Keratinocyte (primary cell): ENCODE measurements at regions not wholly inside any gene's neighbourhood (a gene's known extent, or its start where the extent isn't known, plus 50 kb on each side); places are given as distances from the start of the nearest gene placed in this dataset.

ENCODE experiments used
- DNase-seq: peaks from one replicate; pipeline ENCODE4 v3.0.0-alpha.2; 2011; ENCODE audit warnings: low read depth, missing footprints, low spot score
- FAIRE-seq: peaks from 2 replicates; lab custom pipeline; 2011; peaks lifted over from hg19 to GRCh38; lab: Jason Lieb, UNC
- H2AFZ ChIP-seq: 2 replicates; pipeline ENCODE4 v1.6.0; 2012; ENCODE audit warnings: low read length, control low read depth, inconsistent platforms; ENCODE audit not compliant: control insufficient read depth
- H3K27ac ChIP-seq: 2 replicates; pipeline ENCODE4 v1.5.1; 2011; ENCODE audit warnings: low read length; ENCODE audit not compliant: control insufficient read depth, insufficient read depth
- H3K27me3 ChIP-seq: 3 replicates; pipeline ENCODE4 v1.6.0; 2011; ENCODE audit warnings: low read length; ENCODE audit not compliant: control insufficient read depth, insufficient read depth; ENCODE audit errors: extremely low read depth
- H3K36me3 ChIP-seq, 2 experiments: 2 replicates in 1 of 2; 3 replicates in 1 of 2; pipeline ENCODE4 v1.5.1; 2011; ENCODE audit warnings: low read length in 2 of 2, mild to moderate bottlenecking in 1 of 2; ENCODE audit not compliant: control insufficient read depth in 2 of 2, insufficient read depth in 2 of 2; ENCODE audit errors: extremely low read depth in 1 of 2
- H3K4me1 ChIP-seq: 3 replicates; pipeline ENCODE4 v1.5.1; 2011; ENCODE audit warnings: low read length; ENCODE audit not compliant: control insufficient read depth, insufficient read depth; ENCODE audit errors: extremely low read depth
- H3K4me2 ChIP-seq: 3 replicates; pipeline ENCODE4 v1.6.0; 2011; ENCODE audit warnings: low read depth, low read length; ENCODE audit not compliant: control insufficient read depth, insufficient read depth; ENCODE audit errors: extremely low read depth
- H3K4me3 ChIP-seq, 3 experiments: fragments of 200-600 bp in 1 of 3; sonication (generic) in 1 of 3; 2 replicates in 2 of 3; 3 replicates in 1 of 3; pipeline ENCODE4 v1.5.1; 2011 to 2016; ENCODE audit warnings: low read length in 3 of 3, mild to moderate bottlenecking in 3 of 3, control low read depth in 2 of 3, inconsistent platforms in 1 of 3, low read depth in 1 of 3, mixed read lengths in 1 of 3, mixed run types in 1 of 3, moderate library complexity in 1 of 3; ENCODE audit not compliant: control insufficient read depth in 2 of 3, insufficient read depth in 2 of 3; ENCODE audit errors: extremely low read depth in 1 of 3
- H3K79me2 ChIP-seq: 2 replicates; pipeline ENCODE4 v1.6.0; 2012; ENCODE audit warnings: low read length; ENCODE audit not compliant: control insufficient read depth, insufficient read depth
- H3K9ac ChIP-seq: 3 replicates; pipeline ENCODE4 v1.6.0; 2011; ENCODE audit warnings: low read length; ENCODE audit not compliant: control insufficient read depth, insufficient read depth; ENCODE audit errors: extremely low read depth
- H3K9me1 ChIP-seq: 3 replicates; pipeline ENCODE4 v1.6.0; 2011; ENCODE audit warnings: low read length; ENCODE audit not compliant: control insufficient read depth, insufficient read depth; ENCODE audit errors: extremely low read depth
- H3K9me3 ChIP-seq: 2 replicates; pipeline ENCODE4 v1.5.1; 2012; ENCODE audit warnings: low read depth, low read length; ENCODE audit not compliant: control insufficient read depth
- H4K20me1 ChIP-seq: 3 replicates; pipeline ENCODE4 v1.6.0; 2011; ENCODE audit warnings: low read length; ENCODE audit not compliant: control insufficient read depth, insufficient read depth; ENCODE audit errors: extremely low read depth
- EZH2 ChIP-seq: IDR thresholded peaks from one replicate; pipeline ENCODE4 v1.6.1; 2012; ENCODE audit warnings: inconsistent platforms, mild to moderate bottlenecking, low read length, moderate library complexity
- dilution Hi-C: fragments of 300-500 bp; cut with MboI; formaldehyde crosslinking; loops from one replicate; pipeline ENCODE4 v1.7.0; 2020; ENCODE audit warnings: low sequenced_read_pairs; ENCODE audit not compliant: extremely low pct_ligation_motif_present
- TF ChIP-seq, protein P1 (sequence below), 3 experiments: IDR thresholded peaks in 1 of 3; conservative IDR thresholded peaks in 1 of 3; optimal IDR thresholded peaks in 1 of 3; 2 replicates in 2 of 3; 3 replicates in 1 of 3; pipeline versions ENCODE3 to v1.5.1; 2011; ENCODE audit warnings: low read length in 3 of 3, mild to moderate bottlenecking in 3 of 3, moderate library complexity in 2 of 3, control low read depth in 1 of 3, inconsistent platforms in 1 of 3; ENCODE audit not compliant: insufficient read depth in 2 of 3; ENCODE audit errors: extremely low read depth in 1 of 3

GRCh38 chr6:22666021-22666420 is 96.7 kb downstream of the HDGFL1 start:
- Histone ChIP-seq H3K9ac (no peak overlapping the region), H3K9me3 (no peaks in the 10 kb centered on the region), H3K4me2 (no peak overlapping the region), H3K36me3 (no peaks in the 10 kb centered on the region), H3K4me3 (no peak overlapping the region), H3K27me3 (no peaks in the 10 kb centered on the region), H3K9me1 (no peaks in the 10 kb centered on the region), H3K79me2 (no peaks in the 10 kb centered on the region), H3K27ac (no peak overlapping the region), H2AFZ (no peak overlapping the region), H3K4me1 (no peaks in the 10 kb centered on the region), H4K20me1 (no peaks in the 10 kb centered on the region)
- TF ChIP-seq EZH2: no peak
- TF ChIP-seq, protein P1, sequence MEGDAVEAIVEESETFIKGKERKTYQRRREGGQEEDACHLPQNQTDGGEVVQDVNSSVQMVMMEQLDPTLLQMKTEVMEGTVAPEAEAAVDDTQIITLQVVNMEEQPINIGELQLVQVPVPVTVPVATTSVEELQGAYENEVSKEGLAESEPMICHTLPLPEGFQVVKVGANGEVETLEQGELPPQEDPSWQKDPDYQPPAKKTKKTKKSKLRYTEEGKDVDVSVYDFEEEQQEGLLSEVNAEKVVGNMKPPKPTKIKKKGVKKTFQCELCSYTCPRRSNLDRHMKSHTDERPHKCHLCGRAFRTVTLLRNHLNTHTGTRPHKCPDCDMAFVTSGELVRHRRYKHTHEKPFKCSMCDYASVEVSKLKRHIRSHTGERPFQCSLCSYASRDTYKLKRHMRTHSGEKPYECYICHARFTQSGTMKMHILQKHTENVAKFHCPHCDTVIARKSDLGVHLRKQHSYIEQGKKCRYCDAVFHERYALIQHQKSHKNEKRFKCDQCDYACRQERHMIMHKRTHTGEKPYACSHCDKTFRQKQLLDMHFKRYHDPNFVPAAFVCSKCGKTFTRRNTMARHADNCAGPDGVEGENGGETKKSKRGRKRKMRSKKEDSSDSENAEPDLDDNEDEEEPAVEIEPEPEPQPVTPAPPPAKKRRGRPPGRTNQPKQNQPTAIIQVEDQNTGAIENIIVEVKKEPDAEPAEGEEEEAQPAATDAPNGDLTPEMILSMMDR (optimal IDR thresholded peaks at IDR 0.05 in 1 of 3, IDR thresholded peaks at IDR 0.05 in 1 of 3, conservative IDR thresholded peaks at IDR 0.05 in 1 of 3; ENCODE audit: extremely low read depth in 1 of 3, insufficient read depth in 2 of 3, low read length in 3 of 3): no peak
- dilution Hi-C loops: no loop called here
- FAIRE-seq (no peak), DNase-seq (no peak)

DNA sequence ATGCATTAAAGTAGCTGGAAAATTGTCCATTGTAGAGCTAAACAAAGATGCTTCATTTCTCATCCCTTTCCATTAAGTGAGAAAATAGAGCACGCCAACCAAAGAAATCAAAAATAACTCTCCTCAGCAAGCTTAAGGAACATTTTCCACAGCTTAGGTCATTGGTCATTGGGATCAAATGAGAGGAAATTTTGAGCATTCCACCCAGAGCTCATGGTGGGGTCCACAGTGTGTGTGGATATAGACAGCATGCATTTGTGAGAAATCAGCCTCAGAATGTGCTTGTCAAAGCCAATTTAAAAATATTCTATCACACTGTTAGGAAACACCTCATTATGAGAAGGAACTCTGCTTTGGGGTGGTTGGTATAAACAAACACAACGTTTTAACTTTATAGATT is 97.2 kb downstream of the HDGFL1 start:
- Histone ChIP-seq H3K4me1 (no peaks in the 10 kb centered on the region), H3K36me3 (no peaks in the 10 kb centered on the region), H3K4me3 (no peak overlapping the region), H3K27me3 (no peaks in the 10 kb centered on the region), H3K79me2 (no peaks in the 10 kb centered on the region), H4K20me1 (no peaks in the 10 kb centered on the region), H3K27ac (no peak overlapping the region), H3K9ac (no peak overlapping the region), H3K9me3 (no peaks in the 10 kb centered on the region), H3K4me2 (no peak overlapping the region), H2AFZ (no peak overlapping the region), H3K9me1 (no peaks in the 10 kb centered on the region)
- DNase-seq (no peak), FAIRE-seq (no peak)
- TF ChIP-seq, protein P1 (optimal IDR thresholded peaks at IDR 0.05 in 1 of 3, IDR thresholded peaks at IDR 0.05 in 1 of 3, conservative IDR thresholded peaks at IDR 0.05 in 1 of 3; ENCODE audit: extremely low read depth in 1 of 3, insufficient read depth in 2 of 3, low read length in 3 of 3): no peak
- TF ChIP-seq EZH2: no peak
- dilution Hi-C loops: no loop called here
